Tibial nerve (tissue), 3 donors: ENCODE measurements at regions not wholly inside any gene's neighbourhood (a gene's known extent, or its start where the extent isn't known, plus 50 kb on each side); places are given as distances from the start of the nearest gene placed in this dataset.

ENCODE experiments used
- POLR2A ChIP-seq, 2 donors: fragments of 450-650 bp; IDR thresholded peaks; one replicate each; pipeline ENCODE4 v1.6.1; 2017; ENCODE audit warnings: antibody characterized with exemption in 2 of 2, mild to moderate bottlenecking in 2 of 2, moderate library complexity in 2 of 2
- TF ChIP-seq, protein P1 (sequence below), 5 experiments: fragments of 200-600 bp in 3 of 5; fragments of 450-650 bp in 2 of 5; sonication (generic) in 3 of 5; IDR thresholded peaks; one replicate each; pipeline ENCODE4 v1.5.1; 2016 to 2019; ENCODE audit warnings: antibody characterized with exemption in 5 of 5, mild to moderate bottlenecking in 3 of 5, moderate library complexity in 2 of 5

DNA sequence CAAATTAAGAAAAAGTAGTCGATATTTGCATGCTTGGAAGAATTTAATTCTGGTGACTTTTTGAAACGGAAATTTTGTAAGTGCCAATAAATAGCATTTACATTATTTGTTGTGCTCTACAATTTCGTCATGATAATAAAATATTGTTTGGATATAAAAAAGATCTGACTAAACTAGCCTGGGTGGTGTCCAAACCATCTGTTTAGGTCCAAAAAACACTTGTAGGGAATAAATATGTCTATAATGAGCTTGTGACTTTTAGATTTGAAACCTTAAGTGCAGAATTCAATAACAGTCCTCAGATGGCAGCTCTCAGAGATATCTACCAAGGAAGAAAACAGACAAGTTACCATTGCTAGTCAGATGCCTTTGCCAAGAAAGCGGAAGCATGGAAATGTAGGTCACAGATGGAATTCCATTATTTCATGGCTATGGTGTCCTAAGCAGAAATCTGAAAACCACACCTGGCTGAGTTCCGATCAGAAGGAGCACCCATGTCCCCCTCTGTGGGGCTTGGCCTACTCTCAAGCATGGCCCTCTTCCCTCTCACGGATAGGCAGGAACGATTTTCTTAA, 731.1 kb downstream of the RNF144A start:
- TF ChIP-seq, protein P1, sequence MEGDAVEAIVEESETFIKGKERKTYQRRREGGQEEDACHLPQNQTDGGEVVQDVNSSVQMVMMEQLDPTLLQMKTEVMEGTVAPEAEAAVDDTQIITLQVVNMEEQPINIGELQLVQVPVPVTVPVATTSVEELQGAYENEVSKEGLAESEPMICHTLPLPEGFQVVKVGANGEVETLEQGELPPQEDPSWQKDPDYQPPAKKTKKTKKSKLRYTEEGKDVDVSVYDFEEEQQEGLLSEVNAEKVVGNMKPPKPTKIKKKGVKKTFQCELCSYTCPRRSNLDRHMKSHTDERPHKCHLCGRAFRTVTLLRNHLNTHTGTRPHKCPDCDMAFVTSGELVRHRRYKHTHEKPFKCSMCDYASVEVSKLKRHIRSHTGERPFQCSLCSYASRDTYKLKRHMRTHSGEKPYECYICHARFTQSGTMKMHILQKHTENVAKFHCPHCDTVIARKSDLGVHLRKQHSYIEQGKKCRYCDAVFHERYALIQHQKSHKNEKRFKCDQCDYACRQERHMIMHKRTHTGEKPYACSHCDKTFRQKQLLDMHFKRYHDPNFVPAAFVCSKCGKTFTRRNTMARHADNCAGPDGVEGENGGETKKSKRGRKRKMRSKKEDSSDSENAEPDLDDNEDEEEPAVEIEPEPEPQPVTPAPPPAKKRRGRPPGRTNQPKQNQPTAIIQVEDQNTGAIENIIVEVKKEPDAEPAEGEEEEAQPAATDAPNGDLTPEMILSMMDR (IDR thresholded peaks at IDR 0.05) = no peak
- no peak for TF ChIP-seq POLR2A (IDR thresholded peaks at IDR 0.05)
